NOMO-1 treated with DMSO at 0.1 percent for 48 hours (cell line): ENCODE measurements at regions not wholly inside any gene's neighbourhood (a gene's known extent, or its start where the extent isn't known, plus 50 kb on each side); places are given as distances from the start of the nearest gene placed in this dataset.
"Not testable (repeated sequence)": the region's sequence is repeated elsewhere in the genome, so short reads cannot be mapped to it uniquely, and the experiment has no call there.

Source experiments
- DNase-seq: peaks from one replicate; lab custom pipeline; 2025; ENCODE audit not compliant: unreplicated experiment; lab: John Stamatoyannopoulos, UW

GRCh38 chr11:13782390-13783075, 114.1 kb downstream of the FAR1 start:
- no peak for DNase-seq

- DNase-seq, result no peak
These were observed 116.0 kb downstream of the FAR1 start for GRCh38 chr11:13784441-13784840.

GRCh38 chr11:13784855-13785254, 116.4 kb downstream of the FAR1 start:
- DNase-seq, result no peak

GRCh38 chr11:13786688-13787087, 118.2 kb downstream of the FAR1 start:
- DNase-seq, result no peak

- not testable (repeated sequence) for DNase-seq
These were observed 129.1 kb downstream of the FAR1 start for GRCh38 chr11:13797616-13798015.

- no peak for DNase-seq
These were observed 132.4 kb downstream of the FAR1 start for GRCh38 chr11:13800901-13801300.

- DNase-seq, result no peak
These were observed 144.2 kb upstream of the SPON1 start for GRCh38 chr11:13818325-13818724.

GRCh38 chr11:13826505-13827278, 135.8 kb upstream of the SPON1 start:
- DNase-seq, result no peak

GRCh38 chr11:13831696-13832095, 130.8 kb upstream of the SPON1 start:
- no peak for DNase-seq

- no peak for DNase-seq
These were observed 128.1 kb upstream of the SPON1 start for GRCh38 chr11:13834463-13834862.

- DNase-seq, result no peak
These were observed 125.9 kb upstream of the SPON1 start for GRCh38 chr11:13836666-13837065.

GRCh38 chr11:13837286-13837685, 125.2 kb upstream of the SPON1 start:
- DNase-seq, result no peak

GRCh38 chr11:13841393-13841792, 121.1 kb upstream of the SPON1 start:
- no peak for DNase-seq

GRCh38 chr11:13848031-13848430, 114.5 kb upstream of the SPON1 start:
- no peak for DNase-seq

- no peak for DNase-seq
These were observed 112.1 kb upstream of the SPON1 start for GRCh38 chr11:13850231-13851005.

GRCh38 chr11:13851691-13852090, 110.8 kb upstream of the SPON1 start:
- no peak for DNase-seq

- peak; percentile 22 for DNase-seq
These were observed 110.0 kb upstream of the SPON1 start for GRCh38 chr11:13852481-13852880.

GRCh38 chr11:13857828-13858227, 104.7 kb upstream of the SPON1 start:
- no peak for DNase-seq

GRCh38 chr11:13859892-13860291, 102.6 kb upstream of the SPON1 start:
- no peak for DNase-seq

- DNase-seq, result no peak
These were observed 101.1 kb upstream of the SPON1 start for GRCh38 chr11:13861411-13861810.

- DNase-seq, result no peak
These were observed 99.6 kb upstream of the SPON1 start for GRCh38 chr11:13862845-13863392.
